ENCODE measurements at regions not wholly inside any gene's neighbourhood (a gene's known extent, or its start where the extent isn't known, plus 50 kb on each side); places are given as distances from the start of the nearest gene placed in this dataset.

DNA sequence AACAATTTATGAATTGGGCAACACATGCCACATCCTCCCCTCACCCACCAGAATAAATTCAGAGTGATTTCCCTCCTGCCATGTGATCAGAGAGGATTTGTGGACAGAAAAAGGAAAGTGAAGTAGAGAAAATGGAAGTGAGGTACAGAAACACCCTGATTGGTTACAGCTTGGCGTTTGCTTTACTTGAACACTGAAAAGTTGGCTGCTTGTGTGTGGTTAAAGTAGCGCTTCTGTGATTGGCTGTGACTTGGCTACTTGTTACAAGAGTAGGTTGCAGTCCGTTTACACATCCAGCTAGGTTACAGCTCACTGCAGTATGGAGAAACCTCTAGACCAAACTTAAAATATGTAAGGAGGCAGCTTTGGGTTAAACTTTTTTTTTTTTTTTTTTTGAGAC, 205.2 kb upstream of the ZNF608 start:
- TF ChIP-seq, protein P1, sequence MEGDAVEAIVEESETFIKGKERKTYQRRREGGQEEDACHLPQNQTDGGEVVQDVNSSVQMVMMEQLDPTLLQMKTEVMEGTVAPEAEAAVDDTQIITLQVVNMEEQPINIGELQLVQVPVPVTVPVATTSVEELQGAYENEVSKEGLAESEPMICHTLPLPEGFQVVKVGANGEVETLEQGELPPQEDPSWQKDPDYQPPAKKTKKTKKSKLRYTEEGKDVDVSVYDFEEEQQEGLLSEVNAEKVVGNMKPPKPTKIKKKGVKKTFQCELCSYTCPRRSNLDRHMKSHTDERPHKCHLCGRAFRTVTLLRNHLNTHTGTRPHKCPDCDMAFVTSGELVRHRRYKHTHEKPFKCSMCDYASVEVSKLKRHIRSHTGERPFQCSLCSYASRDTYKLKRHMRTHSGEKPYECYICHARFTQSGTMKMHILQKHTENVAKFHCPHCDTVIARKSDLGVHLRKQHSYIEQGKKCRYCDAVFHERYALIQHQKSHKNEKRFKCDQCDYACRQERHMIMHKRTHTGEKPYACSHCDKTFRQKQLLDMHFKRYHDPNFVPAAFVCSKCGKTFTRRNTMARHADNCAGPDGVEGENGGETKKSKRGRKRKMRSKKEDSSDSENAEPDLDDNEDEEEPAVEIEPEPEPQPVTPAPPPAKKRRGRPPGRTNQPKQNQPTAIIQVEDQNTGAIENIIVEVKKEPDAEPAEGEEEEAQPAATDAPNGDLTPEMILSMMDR (IDR thresholded peaks at IDR 0.05) = no peak
- no peak for TF ChIP-seq POLR2A (IDR thresholded peaks at IDR 0.05)
